GM18517 (cell line): ENCODE measurements at regions not wholly inside any gene's neighbourhood (a gene's known extent, or its start where the extent isn't known, plus 50 kb on each side); places are given as distances from the start of the nearest gene placed in this dataset.
"Not testable (repeated sequence)": the region's sequence is repeated elsewhere in the genome, so short reads cannot be mapped to it uniquely, and the experiment has no call there.

Experiments
- ATAC-seq: cut with Tn5 transposase; IDR thresholded peaks from one replicate; pipeline ENCODE4 v1.9.1; 2021; ENCODE audit warnings: mild to moderate bottlenecking, moderate library complexity; ENCODE audit not compliant: unreplicated experiment

- no peak for ATAC-seq
These were observed 207.6 kb upstream of the MDFIC2 start for GRCh38 chr3:70519913-70520659.

DNA sequence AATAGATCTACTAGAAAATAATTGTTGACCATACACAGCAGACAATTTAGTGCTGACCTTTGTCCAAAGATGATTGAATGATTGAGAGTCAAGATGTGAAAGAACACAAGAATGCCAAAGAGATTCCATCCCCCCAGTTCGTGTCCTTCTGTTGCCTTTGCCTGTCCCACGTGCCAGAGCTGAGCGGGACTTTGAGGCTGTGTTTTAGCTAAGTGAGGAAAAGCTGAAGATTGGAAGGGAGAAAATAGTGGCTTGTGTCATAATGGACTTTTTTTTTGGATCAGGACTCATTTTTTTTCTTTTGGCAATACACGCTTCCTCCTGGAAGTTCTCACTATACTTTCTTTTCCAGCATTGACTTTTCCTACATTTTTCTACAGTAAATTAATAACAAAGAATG is 206.6 kb upstream of the MDFIC2 start:
- no peak for ATAC-seq

- ATAC-seq, result no peak
These were observed 205.9 kb upstream of the MDFIC2 start for GRCh38 chr3:70518356-70518755.

- no peak for ATAC-seq
These were observed 204.9 kb upstream of the MDFIC2 start for GRCh38 chr3:70517124-70517890.

DNA sequence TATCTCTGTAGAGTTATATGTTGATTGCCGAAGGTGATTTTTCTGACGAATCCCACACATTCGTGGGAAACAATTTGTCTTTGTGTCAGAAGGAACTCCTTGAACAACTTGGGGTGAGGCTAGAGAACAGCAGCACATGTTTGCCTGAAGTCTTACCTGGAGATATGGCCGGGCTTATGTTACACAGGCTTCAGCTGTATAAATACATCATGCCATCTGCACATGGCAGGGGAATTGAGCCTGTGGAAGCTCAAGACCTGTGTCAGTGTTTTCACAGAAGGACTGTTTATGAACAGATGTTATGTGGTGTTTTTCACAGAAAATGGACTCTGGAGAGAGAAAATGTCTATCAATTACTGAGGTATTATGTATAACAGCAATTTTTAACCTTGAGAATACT is 203.6 kb upstream of the MDFIC2 start:
- ATAC-seq, result no peak

GRCh38 chr3:70507486-70507885 is 195.0 kb upstream of the MDFIC2 start:
- ATAC-seq, result no peak

DNA sequence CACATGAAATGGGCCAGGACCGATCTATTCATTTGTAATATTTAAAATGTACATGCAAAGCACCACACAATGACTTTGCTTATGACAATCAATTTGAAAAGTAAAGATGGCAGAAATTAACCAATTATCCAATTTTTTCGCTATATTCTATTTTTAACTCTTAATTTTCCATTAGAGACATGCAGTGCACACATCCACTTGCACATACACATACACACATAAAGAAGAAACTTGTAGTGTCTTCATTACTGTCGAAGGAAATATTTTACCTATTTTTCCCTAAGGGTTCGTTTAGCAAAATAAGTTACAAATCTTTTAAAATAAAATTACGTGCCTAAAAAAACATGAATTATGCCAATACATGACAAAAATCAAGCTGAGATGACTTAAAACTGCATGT is 194.3 kb upstream of the MDFIC2 start:
- ATAC-seq, result no peak

DNA sequence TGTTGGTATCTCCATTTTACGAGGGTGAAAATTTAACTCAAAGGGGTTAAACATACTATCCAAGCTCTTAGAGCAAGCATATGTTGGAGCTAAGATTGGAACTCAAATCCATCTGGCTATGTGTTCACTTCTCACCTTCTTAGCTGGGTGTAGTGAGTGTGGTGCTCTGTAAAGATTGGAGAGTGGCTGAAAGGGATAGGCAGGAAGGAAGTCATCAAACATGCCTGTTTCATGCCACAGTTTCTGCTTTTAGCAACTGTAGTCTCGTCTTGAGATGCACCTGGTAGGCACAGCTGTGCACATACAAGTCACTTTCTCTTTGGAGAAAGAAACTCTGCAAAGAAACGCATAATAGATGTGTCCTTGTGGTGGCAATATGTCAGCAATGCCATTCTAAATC is 189.1 kb upstream of the MDFIC2 start:
- no peak for ATAC-seq

DNA sequence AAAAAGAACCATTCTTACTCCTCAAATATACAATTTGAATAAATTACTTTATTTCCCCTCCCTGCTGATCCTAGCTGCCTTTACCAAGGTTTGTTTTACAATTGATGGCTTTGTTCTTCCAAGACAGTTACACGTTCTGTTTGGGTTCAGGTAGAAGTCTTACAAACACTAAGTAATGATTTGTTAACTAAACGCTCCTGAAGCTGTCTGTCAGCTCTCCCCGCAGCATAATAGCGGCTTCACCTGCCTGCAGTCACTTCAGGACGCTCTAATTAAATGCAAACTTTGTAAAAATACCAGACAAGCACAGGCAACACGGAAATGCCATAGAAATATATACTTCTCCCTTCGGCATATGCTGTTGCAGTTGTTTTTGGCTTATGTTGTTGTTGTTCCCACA is 176.4 kb upstream of the MDFIC2 start:
- ATAC-seq, result no peak

GRCh38 chr3:70488131-70488530 is 175.7 kb upstream of the MDFIC2 start:
- no peak for ATAC-seq

DNA sequence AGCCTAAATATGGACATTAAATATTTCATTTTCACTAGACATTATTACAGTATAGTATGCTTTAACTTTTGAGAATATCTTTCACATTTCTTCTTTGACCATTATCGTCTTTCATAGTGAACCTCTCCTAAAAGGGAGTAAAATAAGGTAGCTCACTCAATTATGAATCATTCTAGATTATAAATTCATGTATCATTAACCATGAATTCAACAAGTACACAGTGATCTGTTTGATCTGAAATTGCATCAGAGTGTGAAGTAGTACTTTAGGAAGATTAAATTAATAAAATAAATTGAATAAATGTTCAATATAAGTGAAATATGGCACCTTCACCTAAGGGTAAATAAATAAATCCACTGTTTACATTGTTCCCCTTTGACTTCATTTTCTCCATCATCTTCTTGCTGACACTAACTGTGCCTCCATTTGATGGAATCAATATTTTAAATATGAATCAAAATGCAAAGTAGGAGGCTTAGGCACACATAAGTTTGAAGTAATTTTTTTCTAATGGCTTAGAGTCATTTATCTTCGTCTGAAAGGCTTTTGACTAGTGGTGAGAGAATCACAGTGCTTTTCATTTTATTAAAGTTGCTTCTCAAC is 174.1 kb upstream of the MDFIC2 start:
- no peak for ATAC-seq

- no peak for ATAC-seq
These were observed 163.7 kb upstream of the MDFIC2 start for GRCh38 chr3:70476174-70476573.

GRCh38 chr3:70471464-70472342 is 159.3 kb upstream of the MDFIC2 start:
- ATAC-seq, result no peak

DNA sequence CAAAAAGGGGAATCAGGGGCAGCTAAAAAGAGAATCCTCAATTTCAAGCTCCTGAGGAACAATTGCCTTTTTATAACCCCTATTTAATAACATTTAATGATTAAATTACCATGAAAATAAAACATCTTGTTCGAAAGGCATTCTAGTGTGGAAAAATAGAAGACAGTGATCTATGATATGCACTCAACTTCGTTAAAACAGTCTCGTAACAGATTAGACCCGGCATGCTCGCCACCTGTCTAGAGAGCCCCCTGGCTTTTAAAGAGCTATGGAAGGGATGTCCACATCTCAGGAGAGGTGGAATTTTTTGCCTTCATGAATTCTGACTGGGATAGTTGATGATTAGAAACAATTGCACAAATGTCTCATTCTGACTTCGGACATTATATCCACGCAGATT is 153.7 kb upstream of the MDFIC2 start:
- no peak for ATAC-seq

- ATAC-seq, result no peak
These were observed 152.4 kb upstream of the MDFIC2 start for GRCh38 chr3:70464876-70465275.

DNA sequence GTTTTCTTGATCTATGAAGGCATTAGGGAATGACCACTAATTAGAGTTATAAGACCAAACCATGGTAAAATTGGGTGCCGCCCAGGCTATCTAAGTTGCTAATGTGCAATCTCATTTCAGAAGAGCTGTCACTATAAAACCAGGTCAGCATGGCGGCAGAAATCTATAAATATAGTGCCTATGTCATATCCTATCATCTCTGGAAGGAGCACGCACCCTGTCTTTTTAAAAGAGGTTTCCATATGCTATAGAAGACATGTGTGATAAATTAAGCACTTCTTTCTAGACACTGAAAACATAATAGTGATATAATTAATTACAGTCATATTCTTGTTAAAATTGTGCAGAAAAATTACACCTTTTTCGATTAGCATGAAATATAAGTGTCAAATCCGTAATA is 152.0 kb upstream of the MDFIC2 start:
- no peak for ATAC-seq

- ATAC-seq, result not testable (repeated sequence)
These were observed 137.8 kb upstream of the MDFIC2 start for GRCh38 chr3:70450220-70450619.

- ATAC-seq, result not testable (repeated sequence)
These were observed 123.0 kb upstream of the MDFIC2 start for GRCh38 chr3:70435422-70435821.

DNA sequence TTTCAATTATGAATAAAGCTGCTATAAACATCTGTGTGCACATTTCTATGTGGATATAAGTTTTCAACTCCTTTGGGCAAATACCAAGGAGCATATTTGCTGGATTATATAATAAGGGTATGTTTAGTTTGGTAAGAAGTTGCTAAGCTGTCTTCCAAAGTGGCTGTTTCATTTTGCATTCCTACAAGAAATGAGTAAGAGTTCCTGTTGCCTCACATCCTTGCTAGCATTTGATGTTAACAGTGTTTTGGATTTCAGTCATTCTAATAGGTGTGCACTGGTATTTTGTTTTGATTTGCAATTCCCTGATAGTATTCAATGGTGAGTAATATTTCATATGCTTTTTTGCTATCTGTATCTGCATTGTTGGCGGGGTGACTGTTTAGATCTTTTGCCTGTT is 120.7 kb upstream of the MDFIC2 start:
- no peak for ATAC-seq

DNA sequence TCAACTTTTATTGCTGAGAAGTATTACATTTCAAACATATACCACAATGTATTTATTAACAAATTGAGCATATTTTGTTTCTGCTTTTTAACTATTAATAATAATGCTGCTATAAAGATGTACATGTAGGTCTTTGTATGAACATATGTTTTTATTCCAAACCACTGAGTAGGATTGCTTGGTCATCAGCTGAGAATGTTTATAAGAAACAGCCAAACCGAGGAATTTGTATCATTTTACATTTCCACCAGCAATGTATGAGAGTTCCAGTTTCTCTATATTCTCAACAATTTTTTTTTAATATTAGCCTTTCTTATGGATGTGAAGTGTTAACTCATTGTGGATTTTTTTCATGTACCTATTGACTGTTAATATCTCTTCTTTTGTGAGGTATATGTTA is 119.5 kb upstream of the MDFIC2 start:
- no peak for ATAC-seq

DNA sequence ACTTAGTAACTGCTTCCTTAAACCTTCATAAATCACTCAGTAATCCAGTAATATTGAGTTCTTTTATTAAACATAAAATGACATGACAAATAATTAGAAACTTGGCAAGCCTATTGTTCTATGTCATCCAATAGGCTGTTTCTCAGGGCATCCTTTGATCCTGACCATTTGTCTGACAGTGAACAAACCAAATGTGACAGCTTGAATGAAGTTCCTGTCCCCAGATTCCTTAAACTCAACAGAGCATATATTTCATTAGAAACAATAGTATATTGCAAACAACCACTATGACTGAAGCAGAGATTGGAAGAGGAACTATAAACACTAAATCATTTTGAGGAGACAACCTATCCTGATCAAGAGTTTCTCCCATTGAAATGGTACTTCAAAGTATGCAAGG is 113.6 kb upstream of the MDFIC2 start:
- ATAC-seq, result no peak
